GM12878 (cell line): ENCODE measurements at regions not wholly inside any gene's neighbourhood (a gene's known extent, or its start where the extent isn't known, plus 50 kb on each side); places are given as distances from the start of the nearest gene placed in this dataset.

Experiments used
- ATAC-seq: fragments of 200-7000 bp; cut with Tn5 transposase; 3 replicates; pipeline ENCODE4 v1.9.1; 2020; ENCODE audit warnings: mild to moderate bottlenecking, moderate library complexity
- BruUV-seq: library from RNA; stranded (reverse); fragments of 400-500 nt; replicated peaks from 2 replicates; lab custom pipeline; 2021; lab: Mats Ljungman, UMichigan
- CTCF ChIA-PET: fragments of 300-600 bp; sonication (Branson Sonifier 250); formaldehyde crosslinking; extraction: SDS; loops from one replicate; lab custom pipeline; 2021; ENCODE audit warnings: inconsistent platforms; lab: Yijun Ruan, JAX
- POLR2A ChIA-PET: fragments of 350-600 bp; formaldehyde crosslinking; extraction: SDS; loops from one replicate; lab custom pipeline; 2021; ENCODE audit warnings: inconsistent platforms; lab: Charles Lee
- RAD21 ChIA-PET: fragments of 300-600 bp; sonication (Branson Sonifier 250); formaldehyde crosslinking; loops from one replicate; lab custom pipeline; 2023; ENCODE audit warnings: antibody characterized with exemption; ENCODE audit not compliant: unreplicated experiment; lab: Charles Lee
- SMC1A ChIA-PET: fragments of 300-600 bp; sonication (Branson Sonifier 250); formaldehyde crosslinking; loops from one replicate; lab custom pipeline; 2023; ENCODE audit not compliant: unreplicated experiment, uncharacterized antibody; lab: Charles Lee
- DNase-seq: peaks from one replicate; pipeline ENCODE4 v3.0.0-alpha.2; 2011; ENCODE audit warnings: low read depth, low spot score
- FAIRE-seq: peaks from 3 replicates; lab custom pipeline; 2011; peaks lifted over from hg19 to GRCh38; lab: Jason Lieb, UNC
- H2AFZ ChIP-seq: 2 replicates; pipeline ENCODE4 v1.6.0; 2011; ENCODE audit warnings: low read depth, low read length, control low read depth; ENCODE audit not compliant: control insufficient read depth
- H3K27ac ChIP-seq: 2 replicates; pipeline ENCODE4 v1.5.1; 2011; ENCODE audit warnings: control low read depth; ENCODE audit not compliant: control insufficient read depth, insufficient read depth
- H3K27me3 ChIP-seq, 2 experiments: replicated peaks in 1 of 2; 2 replicates each; pipeline versions ENCODE4 v1.6.0 to v1.6.1; 2011; ENCODE audit warnings: low read length in 1 of 2; ENCODE audit not compliant: control insufficient read depth in 2 of 2, insufficient read depth in 2 of 2
- H3K36me3 ChIP-seq, 2 experiments: 2 replicates each; pipeline ENCODE4 v1.5.1; 2011; ENCODE audit warnings: low read length in 1 of 2; ENCODE audit not compliant: control insufficient read depth in 2 of 2, insufficient read depth in 2 of 2
- H3K4me1 ChIP-seq: 2 replicates; pipeline ENCODE4 v1.6.1; 2011; ENCODE audit warnings: mild to moderate bottlenecking, low read length, moderate library complexity, mixed read lengths; ENCODE audit not compliant: control insufficient read depth, insufficient read depth
- H3K4me2 ChIP-seq: 2 replicates; pipeline ENCODE4 v1.6.0; 2011; ENCODE audit warnings: control low read depth; ENCODE audit not compliant: control insufficient read depth, insufficient read depth
- H3K4me3 ChIP-seq: fragments of 200-600 bp; sonication (generic); 2 replicates; pipeline ENCODE4 v1.5.1; 2016
- H3K79me2 ChIP-seq: 2 replicates; pipeline ENCODE4 v1.6.0; 2011; ENCODE audit warnings: low read length; ENCODE audit not compliant: control insufficient read depth, insufficient read depth
- H3K9ac ChIP-seq: 2 replicates; pipeline ENCODE4 v1.8.0; 2011; ENCODE audit warnings: low read length, control low read depth, mixed read lengths; ENCODE audit not compliant: control insufficient read depth, insufficient read depth
- H3K9me3 ChIP-seq: replicated peaks from 3 replicates; pipeline ENCODE4 v1.5.1; 2011; ENCODE audit warnings: mild to moderate bottlenecking, low read length; ENCODE audit not compliant: control insufficient read depth, insufficient read depth
- H4K20me1 ChIP-seq: 2 replicates; pipeline ENCODE4 v1.6.0; 2011; ENCODE audit not compliant: control insufficient read depth, insufficient read depth
- ASH2L ChIP-seq: fragments of 300-600, 200-600 bp; sonication (generic); IDR thresholded peaks from 2 replicates; pipeline ENCODE4 v1.6.1; 2017; ENCODE audit warnings: low read depth, mild to moderate bottlenecking, borderline replicate concordance
- BACH1 ChIP-seq: fragments of 450-650 bp; IDR thresholded peaks from 2 replicates; pipeline ENCODE4 v1.6.1; 2017; ENCODE audit warnings: mild to moderate bottlenecking, borderline replicate concordance
- BCL11A ChIP-seq: IDR thresholded peaks from 2 replicates; pipeline ENCODE4 v1.6.1; 2011; ENCODE audit warnings: low read depth, low read length
- FOS ChIP-seq: IDR thresholded peaks from 3 replicates; pipeline ENCODE4 v1.6.1; 2011; ENCODE audit warnings: borderline replicate concordance; ENCODE audit not compliant: insufficient read length; ENCODE audit errors: extremely low read depth
- HDGF ChIP-seq: fragments of 450-650 bp; IDR thresholded peaks from 2 replicates; pipeline ENCODE4 v1.6.1; 2016; ENCODE audit warnings: antibody characterized with exemption
- IKZF1 ChIP-seq: fragments of 450-650 bp; conservative IDR thresholded peaks from 2 replicates; pipeline ENCODE4 v1.6.1; 2017; ENCODE audit warnings: antibody characterized with exemption, mild to moderate bottlenecking
- KAT2A ChIP-seq: conservative IDR thresholded peaks from 2 replicates; pipeline ENCODE4 v1.6.1; 2011; ENCODE audit warnings: low read depth, low read length; ENCODE audit not compliant: control insufficient read depth
- NR2C2 ChIP-seq: IDR thresholded peaks from 2 replicates; pipeline ENCODE4 v1.6.1; 2011; ENCODE audit warnings: borderline replicate concordance, low read depth; ENCODE audit not compliant: control insufficient read depth, insufficient read length
- PAX5 ChIP-seq: IDR thresholded peaks from 2 replicates; pipeline ENCODE4 v1.6.1; 2011; ENCODE audit warnings: low read depth, low read length, borderline replicate concordance
- PML ChIP-seq: IDR thresholded peaks from 2 replicates; pipeline ENCODE4 v1.6.1; 2012; ENCODE audit warnings: low read length, inconsistent platforms
- RCOR1 ChIP-seq: conservative IDR thresholded peaks from 2 replicates; pipeline ENCODE4 v1.6.1; 2012; ENCODE audit warnings: low read depth, low read length, improper control_type of control experiment
- SMARCA5 ChIP-seq: fragments of 450-650 bp; IDR thresholded peaks from 2 replicates; pipeline ENCODE4 v1.6.1; 2017; ENCODE audit warnings: mild to moderate bottlenecking
- STAT3 ChIP-seq: IDR thresholded peaks from 2 replicates; pipeline ENCODE4 v1.6.1; 2011; ENCODE audit warnings: low read depth, low read length, improper control_type of control experiment
- TBL1XR1 ChIP-seq: IDR thresholded peaks from 2 replicates; pipeline ENCODE4 v1.6.1; 2012; ENCODE audit warnings: low read depth, low read length, improper control_type of control experiment
- TCF3 ChIP-seq: IDR thresholded peaks from 2 replicates; pipeline ENCODE4 v1.6.1; 2012; ENCODE audit warnings: low read depth, mild to moderate bottlenecking, low read length, borderline replicate concordance; ENCODE audit not compliant: insufficient read depth
- ZNF24 ChIP-seq: fragments of 450-650 bp; IDR thresholded peaks from 2 replicates; pipeline ENCODE4 v1.6.1; 2017; ENCODE audit warnings: antibody characterized with exemption, mild to moderate bottlenecking
- WGBS: methylation state at CpG from one replicate; pipeline ENCODE4 v1.1.6; 2016; ENCODE audit warnings: low lambda C conversion rate; ENCODE audit not compliant: insufficient replicate concordance, insufficient coverage; ENCODE audit errors: missing lambda C conversion rate; 5-methylcytosine and 5-hydroxymethylcytosine counted together
- in situ Hi-C: fragments of 300-500 bp; cut with MboI; formaldehyde crosslinking; loops from 9 replicates; pipeline ENCODE4 v1.14.3; 2018; ENCODE audit warnings: mixed read lengths
- intact Hi-C: fragments of 100-400 bp; cut with micrococcal nuclease; formaldehyde crosslinking; loops from one replicate; pipeline ENCODE4 v1.14.2; 2022; ENCODE audit not compliant: unreplicated experiment
- TF ChIP-seq, protein P1 (sequence below): IDR thresholded peaks from 2 replicates; pipeline ENCODE4 v1.6.1; 2011; ENCODE audit warnings: borderline replicate concordance, low read depth, mild to moderate bottlenecking, moderate library complexity, mixed read lengths, low read length; ENCODE audit not compliant: insufficient read depth; ENCODE audit errors: extremely low read length

DNA sequence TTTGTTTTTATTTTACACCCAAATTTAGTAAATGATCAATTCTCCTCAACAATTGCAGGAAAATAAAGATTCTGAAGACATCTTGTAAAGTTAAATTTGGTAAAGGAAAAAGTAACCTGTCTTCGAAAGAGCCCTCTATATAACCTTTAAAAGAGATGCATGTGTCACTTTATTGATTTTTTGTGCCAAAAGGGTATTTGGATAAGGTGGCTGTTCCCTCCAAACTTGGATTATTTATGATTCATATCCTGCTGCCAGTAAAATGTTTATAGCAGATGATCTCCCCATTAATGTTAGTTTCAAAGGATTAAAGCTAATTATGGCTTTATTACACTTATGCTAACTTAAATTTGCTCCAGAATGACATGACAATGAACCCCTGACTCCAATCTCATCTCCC, 98.8 kb downstream of the DUSP6 start:
- H3K4me3 ChIP-seq, result no peak overlapping the region
- H3K4me1 ChIP-seq, result no peaks in the 10 kb centered on the region
- H3K4me2 ChIP-seq, result no peak overlapping the region
- H2AFZ ChIP-seq, result no peak overlapping the region
- ChIA-PET POLR2A (no interaction called here), RAD21 (no interaction called here), SMC1A (no interaction called here), CTCF (no interaction called here)
- no TSS peak for BruUV-seq
- no peaks in the 10 kb centered on the region for H4K20me1 ChIP-seq
- no peak for TF ChIP-seq HDGF
- TF ChIP-seq BCL11A, result no peak
- no peak for TF ChIP-seq NR2C2
- no peak for TF ChIP-seq TCF3
- TF ChIP-seq TBL1XR1, result no peak
- TF ChIP-seq SMARCA5, result no peak
- no peak for TF ChIP-seq ZNF24
- no peak for TF ChIP-seq PML
- TF ChIP-seq, protein P1, sequence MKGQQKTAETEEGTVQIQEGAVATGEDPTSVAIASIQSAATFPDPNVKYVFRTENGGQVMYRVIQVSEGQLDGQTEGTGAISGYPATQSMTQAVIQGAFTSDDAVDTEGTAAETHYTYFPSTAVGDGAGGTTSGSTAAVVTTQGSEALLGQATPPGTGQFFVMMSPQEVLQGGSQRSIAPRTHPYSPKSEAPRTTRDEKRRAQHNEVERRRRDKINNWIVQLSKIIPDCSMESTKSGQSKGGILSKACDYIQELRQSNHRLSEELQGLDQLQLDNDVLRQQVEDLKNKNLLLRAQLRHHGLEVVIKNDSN, result no peak
- no peak for TF ChIP-seq ASH2L
- TF ChIP-seq BACH1, result no peak
- TF ChIP-seq FOS, result no peak
- no peak for TF ChIP-seq IKZF1
- no peak for TF ChIP-seq RCOR1
- no peak for TF ChIP-seq STAT3
- TF ChIP-seq KAT2A, result no peak
- TF ChIP-seq PAX5, result no peak
- no peaks in the 10 kb centered on the region for H3K9me3 ChIP-seq
- in situ Hi-C loops (no loop called here), intact Hi-C loops (no loop called here)
- no peak overlapping the region for H3K9ac ChIP-seq
- FAIRE-seq (no peak), DNase-seq (no peak), ATAC-seq (no peak)
- 0% methylated on average over 1 of the region's 1 CpG for WGBS
- H3K27me3 ChIP-seq, result no peaks in the 10 kb centered on the region
- H3K36me3 ChIP-seq, result no peaks in the 10 kb centered on the region
- H3K27ac ChIP-seq, result no peak overlapping the region
- no peaks in the 10 kb centered on the region for H3K79me2 ChIP-seq
